ENCODE measurements at regions not wholly inside any gene's neighbourhood (a gene's known extent, or its start where the extent isn't known, plus 50 kb on each side); places are given as distances from the start of the nearest gene placed in this dataset.
A peak's percentile ranks its signal among the peaks of the same experiment; 100 is the strongest.

DNA sequence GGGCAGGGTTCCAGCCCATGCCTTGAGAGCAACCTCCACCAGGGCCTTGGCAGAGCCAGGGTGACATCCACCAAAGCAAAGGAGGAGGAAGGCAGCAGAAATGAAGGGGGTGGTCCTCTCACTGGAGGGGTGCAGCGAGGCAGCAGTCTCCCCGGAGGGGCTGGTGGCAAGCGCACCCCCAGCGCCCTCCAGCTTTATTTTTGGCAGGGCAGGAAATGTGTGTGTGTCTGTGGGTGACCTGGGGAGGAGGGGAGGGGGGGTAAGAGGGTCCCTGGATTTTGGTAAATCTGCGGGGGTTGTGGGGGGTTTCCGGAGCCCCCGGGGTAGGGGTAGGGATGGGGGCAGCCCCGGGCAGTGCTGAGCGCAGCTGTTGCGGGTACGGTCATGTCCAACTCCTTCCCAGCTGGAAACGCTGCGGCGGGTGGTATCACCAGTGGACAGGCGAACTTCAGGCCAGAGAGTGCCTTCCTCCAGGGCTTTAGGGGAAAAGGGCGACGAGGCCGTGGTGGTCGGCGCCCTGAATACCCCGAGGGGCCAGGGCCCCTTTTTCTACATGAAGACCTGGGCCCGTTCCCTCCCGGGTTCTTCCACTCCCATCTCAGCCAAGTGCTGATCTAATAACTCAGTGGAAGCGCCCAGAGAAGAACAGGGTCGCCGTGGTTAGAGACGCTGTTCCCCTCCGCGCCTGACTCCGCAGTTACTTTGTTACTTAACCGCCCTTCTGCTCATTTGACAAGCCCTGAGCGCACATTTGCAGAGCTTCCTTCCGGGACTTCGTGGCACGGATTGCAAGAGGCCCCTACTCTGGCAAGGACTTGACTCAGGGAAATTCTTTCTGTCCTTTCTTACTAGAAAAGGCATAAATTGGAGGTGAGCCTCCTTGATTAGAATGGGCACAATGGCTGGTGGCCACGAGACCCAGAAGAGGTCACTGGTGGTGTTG is 55.2 kb downstream of the FOS start:
- DNase-seq (ENCODE audit: low spot score): no peak

DNA sequence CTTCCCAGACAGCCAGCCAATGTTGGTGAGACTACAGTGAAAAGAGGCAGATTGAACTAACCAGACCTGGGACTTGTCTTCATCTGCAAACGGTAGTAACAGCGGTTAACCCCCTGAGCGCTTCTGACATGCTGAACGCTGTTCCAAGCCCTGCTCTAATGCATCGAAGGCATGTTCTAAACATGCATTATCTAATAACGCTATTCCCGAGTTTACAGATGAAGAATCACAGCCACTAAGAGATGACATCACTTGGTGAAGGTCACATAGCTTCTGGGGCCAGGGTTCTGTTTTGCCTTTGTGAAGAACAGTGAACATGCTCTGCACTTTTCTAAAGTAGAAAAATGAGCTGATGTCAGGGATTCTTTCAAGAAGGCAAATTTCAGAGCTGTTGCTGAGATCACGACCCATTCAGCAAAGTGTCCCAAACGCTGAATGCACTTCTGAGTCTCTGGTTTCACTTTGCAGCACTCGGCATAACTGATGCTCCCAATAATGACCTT is 56.0 kb downstream of the FOS start:
- DNase-seq (ENCODE audit: low spot score): no peak

DNA sequence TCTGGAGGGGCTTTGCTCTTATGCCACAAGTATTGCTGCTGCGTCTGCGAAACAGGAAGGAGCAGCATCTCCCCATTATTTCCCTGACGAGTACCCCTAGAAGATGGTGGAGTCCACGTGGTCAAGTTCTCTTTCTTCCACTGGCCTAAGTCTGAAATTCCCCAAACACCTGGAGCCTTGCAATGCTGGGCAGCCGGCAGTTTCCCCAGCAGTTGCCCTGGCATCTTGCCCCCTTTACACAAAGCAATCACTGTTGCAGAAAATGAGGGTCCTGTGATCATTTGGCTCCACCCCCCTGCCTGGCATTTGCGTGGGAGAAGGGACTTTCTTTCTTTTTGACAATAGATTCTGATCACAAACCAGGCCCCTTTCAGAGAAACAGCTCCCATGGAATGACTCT is 56.9 kb downstream of the FOS start:
- DNase-seq (ENCODE audit: low spot score): no peak

DNA sequence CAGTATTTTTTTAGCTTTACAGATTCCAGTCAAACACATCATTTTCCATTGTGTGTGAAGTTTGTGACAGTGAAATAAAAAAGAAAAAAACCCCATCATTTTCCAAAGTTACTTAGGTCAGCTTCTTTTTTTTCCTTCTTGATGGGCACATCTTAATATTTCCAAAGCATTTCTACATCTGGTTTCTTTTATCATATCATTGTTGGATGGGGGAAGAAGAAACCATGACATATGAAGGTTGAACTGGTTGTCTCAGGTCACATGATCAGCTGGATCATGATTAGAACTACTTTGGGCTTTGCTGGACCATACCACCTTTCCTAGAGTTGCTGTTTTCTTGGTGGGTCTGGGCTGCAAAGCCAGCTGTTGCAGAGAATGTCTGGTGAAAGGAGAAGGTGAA is 59.8 kb downstream of the FOS start:
- DNase-seq (ENCODE audit: low spot score): no peak

DNA sequence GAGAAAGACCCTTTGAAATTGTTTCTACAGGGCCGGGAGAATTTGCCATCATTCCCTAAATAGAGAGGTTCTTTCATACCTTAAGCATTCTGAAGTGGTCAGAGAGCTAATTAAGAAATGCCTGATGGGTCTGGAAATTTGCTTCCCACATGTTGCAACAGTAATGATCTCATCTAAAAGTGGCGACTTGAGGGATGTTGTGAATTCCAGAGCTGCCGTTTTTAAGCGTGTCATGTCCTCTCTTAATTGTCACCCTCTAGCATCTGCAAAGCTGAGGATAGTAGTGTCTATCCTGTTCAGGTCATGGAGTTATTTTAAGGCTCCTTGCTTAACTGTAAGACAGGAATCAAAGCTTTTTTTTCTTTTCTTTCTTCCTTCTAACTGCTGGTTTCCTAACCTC is 60.4 kb downstream of the FOS start:
- peak; percentile 32 for DNase-seq (ENCODE audit: low spot score)

DNA sequence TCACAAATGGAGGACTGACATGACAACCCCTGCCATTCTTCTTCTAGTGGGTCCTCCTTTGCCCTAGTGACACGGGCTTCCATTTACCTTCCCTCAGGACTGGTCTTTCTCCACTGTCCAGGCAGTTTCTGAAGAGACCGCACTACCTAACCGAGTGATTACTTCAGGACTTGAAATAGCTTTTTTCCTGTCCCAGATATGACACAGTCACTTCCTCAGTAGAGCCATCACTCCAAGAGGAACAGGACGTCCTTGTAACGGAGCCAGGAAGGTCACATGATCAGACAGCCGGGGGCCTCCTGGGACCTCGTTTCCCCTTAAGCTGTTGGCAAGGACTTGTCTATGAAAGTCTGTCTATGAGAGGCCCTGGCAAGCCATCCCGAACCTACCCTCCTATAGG is 62.3 kb downstream of the FOS start:
- DNase-seq (ENCODE audit: low spot score): no peak

DNA sequence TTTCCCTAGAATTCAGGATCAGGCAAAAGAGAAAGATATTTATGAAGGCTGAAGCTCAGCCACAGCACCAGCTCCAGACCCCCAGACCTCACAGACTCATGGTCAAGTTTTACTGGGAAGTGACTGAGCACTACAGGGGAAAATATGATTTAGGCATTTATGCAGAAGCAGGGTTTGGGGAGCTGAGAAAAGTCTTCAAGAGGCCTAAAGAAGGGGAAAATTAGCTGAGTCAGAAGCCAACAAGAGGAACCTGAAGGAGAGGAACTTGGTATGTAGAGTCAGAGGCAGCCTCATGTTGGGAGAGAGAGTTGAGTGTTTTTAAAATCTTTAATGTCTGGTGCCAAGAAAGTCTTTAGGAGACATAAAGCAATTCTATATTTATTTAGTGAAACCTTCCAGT is 63.0 kb downstream of the FOS start:
- DNase-seq (ENCODE audit: low spot score): no peak

DNA sequence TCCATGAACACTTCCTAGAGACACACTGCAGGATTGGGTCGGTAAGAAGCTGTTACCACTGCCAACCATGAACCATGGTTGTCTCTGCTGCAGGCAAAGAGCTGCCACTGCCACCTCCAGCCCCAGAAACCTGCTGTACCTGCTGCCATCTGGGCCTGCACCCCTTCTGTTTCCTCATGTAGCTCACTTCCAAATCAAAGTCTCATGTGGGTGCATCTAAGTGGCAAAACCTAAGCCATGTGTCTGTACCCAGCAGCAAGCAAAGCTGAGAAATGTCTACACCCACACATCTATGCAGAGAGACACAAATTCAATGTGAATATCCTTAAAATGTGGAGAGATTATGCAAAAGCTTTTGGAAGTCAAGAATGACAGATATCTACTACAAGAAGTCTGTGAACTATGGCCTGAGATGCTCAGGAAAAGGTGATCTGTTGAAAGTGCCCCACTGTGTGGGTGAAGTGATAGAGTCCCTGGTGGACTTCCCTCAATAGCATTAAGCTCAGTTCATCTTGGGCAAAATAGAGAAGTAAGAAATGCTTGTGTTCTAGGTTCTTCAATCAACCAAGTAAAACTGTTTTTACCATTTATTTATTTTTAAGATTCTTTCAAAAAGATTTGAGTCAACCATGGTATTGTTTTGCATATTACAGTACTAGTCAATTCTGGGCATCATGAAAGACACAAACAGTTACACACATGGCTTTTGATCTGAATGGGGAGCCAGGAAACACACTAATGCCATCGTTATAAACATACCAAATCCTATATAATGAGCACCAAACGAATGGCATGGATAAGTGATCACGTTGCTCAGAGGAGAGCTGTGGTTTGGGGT is 64.4 kb downstream of the FOS start:
- no peak for DNase-seq (ENCODE audit: low spot score)

DNA sequence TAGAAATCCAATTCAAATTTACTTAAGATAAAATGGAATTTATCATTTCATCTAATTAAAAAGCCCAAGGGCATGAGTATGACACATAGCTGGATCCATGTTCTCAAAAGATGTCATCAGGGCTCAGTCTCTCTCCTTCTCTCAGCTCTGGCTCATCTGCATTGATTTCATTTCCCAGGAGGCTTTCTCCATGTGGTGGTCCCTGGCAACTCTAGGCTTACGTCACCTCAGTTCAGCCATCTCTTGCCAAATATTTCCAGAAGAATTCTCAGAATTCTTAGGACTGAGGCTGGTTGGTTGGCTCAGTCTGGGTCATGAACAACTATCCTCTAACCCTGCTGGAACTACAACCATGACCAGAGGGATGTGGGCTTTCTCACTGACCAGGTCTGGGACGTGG is 65.3 kb downstream of the FOS start:
- DNase-seq (ENCODE audit: low spot score): peak; percentile 17

DNA sequence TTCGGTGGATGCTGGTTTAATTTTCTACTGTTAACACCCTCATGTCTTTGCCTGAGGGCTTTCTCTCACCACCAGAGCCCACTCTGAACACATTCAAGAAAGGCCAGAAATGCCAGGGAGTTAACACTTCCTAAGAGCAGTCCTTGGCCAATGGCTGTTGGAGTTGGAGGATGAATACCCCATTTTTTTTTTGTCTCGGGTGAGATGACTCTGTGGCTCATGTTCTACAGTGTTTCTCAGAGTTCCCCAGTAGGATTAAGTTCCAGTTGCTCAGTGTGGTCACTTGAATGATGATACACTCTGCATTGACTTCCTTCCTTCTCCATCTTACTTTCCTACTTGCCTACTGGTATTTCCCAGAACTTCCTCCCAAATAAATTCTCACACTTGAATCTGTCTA is 65.8 kb downstream of the FOS start:
- DNase-seq (ENCODE audit: low spot score): no peak

DNA sequence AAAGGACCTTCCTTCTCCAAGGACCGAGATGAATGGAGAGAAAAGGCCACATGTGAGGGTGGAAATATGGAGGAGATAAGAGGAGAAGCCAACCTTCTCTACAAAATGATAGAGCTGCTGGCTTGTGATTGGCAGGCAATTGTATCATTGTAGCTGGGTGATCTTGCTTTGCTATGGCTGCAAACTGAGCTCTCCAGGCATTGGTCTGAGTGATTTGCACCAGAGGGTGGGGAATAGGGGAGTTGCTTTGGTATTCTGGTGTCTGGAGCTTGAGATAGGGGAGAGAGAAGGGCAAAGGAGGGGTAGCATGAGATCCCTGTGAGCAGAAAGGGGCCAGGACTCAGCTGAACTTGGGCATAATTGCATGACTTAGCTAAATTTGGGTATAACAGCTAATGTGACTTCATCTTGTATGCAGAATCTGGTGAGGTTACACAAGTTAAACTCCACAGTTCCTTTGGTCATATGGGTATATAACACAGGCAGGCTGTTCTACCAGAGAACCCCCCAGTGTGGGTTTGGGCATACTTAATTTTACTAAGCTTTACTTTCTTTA is 72.0 kb downstream of the FOS start:
- DNase-seq (ENCODE audit: low spot score): no peak

DNA sequence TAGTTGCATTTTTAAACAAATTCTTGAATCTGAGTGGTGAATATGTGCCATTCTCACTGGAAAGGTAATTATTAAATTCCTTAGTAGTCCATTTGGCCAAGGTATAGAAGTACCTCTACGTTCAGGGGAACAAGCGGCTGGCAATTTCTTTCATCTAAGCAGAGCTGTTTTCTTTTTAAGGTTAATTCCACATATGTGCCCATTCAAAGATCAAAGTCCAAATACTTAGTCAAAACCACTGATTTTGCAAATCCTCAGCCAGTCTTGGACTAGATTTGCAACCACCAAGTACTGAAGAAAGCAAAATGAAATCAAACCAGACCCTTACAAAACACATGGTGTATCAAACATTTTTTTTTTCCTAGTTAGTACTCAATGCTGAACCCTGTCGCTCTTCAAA is 68.7 kb upstream of the JDP2 start:
- no peak for DNase-seq (ENCODE audit: low spot score)

DNA sequence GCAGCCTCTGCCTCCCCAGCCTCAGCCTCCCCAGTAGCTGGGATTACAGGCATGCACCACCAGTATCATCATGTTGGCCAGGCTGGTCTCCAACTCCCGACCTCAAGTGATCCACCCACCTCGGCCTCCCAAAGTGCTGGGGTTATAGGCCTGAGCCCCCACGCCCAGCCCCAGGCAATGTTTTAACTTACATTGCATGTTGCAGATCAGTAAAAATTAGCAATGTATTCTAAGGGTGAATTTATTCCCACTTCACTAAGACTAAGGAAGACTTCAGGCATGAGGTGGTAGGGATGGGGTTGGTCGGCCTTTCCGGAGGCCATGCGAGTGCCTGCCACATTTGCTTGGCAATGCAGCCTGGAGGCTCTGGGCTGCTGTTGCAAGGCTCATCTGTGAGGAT is 66.8 kb upstream of the JDP2 start:
- DNase-seq (ENCODE audit: low spot score): no peak

DNA sequence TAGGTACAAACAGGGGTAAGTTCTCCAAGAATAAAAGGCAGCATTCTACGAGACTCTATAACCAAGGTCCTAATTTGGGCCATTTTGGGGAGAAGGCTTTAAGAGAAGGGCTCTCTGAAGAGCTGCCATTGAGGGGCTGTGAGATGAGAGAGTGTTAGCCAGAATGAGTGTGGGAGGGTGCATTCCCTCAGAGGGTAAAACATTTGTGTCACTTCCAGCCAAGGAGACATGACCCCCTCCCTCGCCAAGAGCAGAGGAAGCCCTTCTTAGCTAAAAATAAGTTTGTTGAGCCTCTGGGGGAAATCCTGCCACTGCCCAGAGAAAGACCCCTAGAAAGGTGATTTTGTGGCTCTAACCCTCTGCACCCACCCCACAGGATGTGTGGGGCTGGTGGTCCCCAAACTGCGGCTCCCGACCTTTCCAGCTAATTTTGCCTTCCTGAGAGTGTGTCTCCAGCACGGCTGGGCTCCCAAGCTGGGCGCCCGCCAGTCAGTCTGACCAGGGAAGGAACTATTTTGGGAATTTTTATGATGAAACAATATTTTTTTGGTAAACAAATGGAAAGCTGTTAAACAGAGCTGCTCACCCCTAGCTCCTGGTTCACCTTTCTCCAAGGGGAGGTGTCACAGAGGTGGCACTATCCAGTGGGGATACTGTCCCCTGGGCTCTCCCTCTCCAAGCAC is 65.9 kb upstream of the JDP2 start:
- DNase-seq (ENCODE audit: low spot score): peak; percentile 23

DNA sequence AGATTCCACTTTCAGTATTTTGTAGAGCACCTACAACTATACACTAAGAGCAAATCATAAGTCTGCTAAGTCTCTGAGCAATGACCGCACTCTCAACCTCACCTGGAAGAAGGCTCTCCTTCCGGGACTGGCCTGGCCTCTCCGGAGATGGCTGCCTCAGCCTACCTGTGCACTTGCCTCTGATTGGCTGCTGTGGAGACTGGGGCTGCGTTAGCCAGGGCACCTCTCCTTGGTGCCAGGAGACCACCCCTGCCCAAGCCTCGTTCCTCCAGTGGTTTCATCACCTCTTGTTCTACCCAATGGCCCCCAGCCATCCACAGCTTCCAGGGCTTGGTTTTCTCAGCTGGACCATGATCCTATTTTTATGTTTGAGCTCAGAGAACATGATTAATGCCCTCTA is 64.7 kb upstream of the JDP2 start:
- no peak for DNase-seq (ENCODE audit: low spot score)

DNA sequence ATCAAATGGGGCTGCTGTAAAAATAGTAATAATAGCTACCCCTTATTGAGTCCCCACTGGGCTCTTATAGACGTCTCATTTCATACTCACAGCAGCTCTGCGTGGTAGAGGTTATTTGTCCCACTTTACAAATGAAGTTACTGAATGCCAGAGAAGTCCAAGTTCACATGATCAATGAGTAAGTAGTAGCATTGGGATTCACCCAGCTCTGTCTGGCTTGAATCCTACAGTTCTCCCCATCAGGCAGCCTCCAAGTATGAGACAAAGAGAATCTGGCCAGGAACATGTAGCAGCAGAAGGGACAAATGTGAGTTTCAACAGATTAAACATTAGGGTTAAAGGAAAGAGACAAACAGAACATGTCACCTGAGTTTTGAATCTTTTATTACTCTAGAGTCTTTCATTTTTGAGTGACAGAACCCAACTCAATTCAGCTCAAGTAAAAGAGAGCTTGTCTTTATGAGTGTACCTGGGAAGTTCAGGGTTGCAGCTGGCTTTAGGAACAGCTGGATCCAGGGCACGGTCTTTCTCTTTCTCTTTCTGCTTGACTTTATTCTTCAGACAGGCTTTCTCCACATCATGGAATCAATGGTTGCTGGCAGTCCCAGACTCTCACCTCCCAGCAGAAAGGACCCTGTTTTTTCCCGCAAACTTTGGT is 64.1 kb upstream of the JDP2 start:
- no peak for DNase-seq (ENCODE audit: low spot score)

DNA sequence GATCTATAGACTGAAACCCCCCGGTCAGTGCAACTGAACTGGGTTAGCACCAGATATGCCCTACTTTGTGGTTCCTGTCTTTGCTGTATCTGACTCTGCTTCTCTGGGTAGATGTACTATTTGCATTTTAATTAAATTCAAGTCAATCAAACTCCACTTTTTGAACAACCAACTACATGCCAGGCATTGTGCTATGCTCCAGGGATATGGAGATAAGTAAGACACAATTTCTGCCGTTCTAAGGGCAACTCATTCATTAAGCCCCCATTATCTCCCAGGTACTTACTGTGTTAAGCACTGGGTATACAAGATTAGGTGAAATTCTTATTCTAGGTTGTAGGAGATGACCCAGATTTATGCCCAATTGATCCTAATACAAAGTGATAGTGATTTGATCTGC is 62.7 kb upstream of the JDP2 start:
- no peak for DNase-seq (ENCODE audit: low spot score)

DNA sequence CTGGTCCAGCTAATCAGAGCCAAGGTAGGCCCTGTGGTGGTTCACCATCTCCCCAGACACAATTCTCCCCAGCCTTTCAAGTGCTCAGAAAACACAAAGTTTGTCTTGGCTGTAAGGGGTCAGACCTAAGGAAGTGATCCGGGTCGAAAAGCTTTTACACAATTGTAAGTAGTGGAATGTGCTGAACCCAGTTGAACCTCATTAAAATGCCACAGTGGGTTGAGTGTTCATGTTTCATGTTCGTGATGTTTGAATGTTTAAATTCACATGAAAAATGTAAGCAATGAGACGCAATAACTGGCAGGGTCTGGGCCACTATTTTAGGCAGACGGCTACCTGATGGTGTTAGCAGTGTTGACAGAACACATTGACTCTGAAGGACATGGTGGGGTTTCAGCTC is 60.9 kb upstream of the JDP2 start:
- no peak for DNase-seq (ENCODE audit: low spot score)

DNA sequence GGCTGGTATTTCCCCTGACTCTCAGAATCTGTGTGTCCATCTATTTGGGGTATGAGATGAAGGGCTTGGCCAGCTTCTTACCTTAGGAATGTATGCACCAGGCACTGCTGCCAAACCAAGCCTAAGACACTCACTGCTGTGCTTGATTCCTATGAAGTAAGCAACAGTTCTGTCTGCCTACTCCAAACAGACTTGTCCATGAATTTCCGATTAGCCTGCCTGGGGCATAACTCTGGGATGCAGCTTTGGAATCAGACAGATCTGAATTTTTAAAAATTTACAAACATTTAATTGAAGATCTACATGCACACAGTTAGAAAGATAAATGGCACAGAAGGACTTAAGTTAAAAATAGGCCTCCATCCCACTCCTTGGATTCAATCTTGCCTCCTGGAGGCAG is 59.5 kb upstream of the JDP2 start:
- no peak for DNase-seq (ENCODE audit: low spot score)

DNA sequence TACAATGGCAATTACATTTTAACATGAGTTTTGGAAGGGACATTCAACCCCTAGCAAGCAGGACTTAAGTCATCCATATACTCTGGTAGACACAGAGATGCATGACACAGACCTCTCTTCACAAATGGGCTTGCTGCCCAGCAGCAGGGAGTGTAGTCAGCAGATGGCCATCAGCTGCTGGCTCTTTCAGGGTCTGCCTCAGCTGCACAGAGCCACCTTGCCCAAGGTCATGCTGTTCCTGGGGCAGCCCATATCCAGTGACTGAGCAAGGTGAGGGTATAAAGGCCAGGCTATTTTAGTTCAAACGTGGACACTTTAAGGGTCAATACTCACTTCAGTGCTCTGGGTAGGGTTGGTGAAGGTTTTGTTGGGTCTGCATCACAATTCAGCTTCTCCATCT is 58.3 kb upstream of the JDP2 start:
- DNase-seq (ENCODE audit: low spot score): peak; percentile 19

DNA sequence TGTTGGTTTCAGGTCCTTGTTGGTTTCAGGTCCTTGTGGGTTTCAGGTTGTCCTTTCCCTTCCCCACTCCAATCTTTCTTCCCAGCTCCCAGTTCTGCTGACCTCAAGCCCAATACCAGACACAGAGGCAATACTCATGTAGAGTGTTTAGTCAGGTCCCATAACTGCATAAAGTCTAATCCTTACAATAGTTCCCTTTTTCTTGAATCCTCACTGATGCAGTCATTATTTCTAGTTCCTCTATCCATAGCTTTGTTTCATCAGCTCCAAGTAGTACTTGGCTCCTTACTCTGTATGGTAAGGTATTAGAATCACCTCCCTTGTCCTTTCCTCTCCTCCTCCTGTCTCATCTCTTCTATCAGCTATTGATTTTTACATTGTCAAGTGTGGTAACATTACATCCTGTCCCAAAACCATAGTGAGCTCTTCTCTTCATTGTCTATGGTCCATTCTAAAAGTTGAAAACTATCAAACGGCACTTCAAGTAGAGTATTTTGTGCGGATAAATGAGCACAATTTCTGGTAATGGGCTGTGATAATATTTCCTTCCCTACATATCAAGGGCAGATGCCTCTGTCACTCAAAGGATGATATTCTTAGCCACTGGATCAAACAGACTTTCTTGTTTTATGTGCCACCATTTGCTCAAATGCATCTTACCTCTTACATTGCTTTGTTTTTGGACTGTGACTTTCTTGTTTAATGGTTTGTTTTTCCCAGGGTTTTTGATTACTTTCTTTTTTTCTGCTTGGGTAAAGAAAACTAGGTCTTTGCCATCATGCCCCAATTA is 57.2 kb upstream of the JDP2 start:
- DNase-seq (ENCODE audit: low spot score): no peak

Measured in AG08396 (cell line).